Renal pelvis (tissue), 1 donor: ENCODE measurements at regions not wholly inside any gene's neighbourhood (a gene's known extent, or its start where the extent isn't known, plus 50 kb on each side); places are given as distances from the start of the nearest gene placed in this dataset.
A peak's percentile ranks its signal among the peaks of the same experiment; 100 is the strongest.

Experiments
- DNase-seq: peaks from one replicate; pipeline ENCODE4 v3.0.0-alpha.2; 2013

DNA sequence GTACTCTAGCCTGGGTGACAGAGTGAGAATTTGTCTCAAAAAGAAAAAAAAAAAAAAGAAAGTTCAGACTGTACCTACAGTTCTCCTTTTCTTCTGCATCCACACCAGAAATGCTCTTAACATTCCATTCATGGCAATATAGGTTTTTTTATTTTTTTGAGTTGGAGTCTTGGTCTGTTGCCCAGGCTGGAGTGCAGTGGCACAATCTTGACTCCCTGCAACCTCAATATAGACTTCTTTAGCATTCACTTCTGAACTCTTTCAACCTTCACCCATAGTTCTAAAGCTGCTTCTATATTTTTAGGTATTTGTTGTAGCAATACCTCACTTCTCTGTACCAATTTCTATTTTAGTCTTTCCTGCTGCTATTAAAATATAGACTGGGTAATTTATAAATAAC is 1095.7 kb downstream of the FLRT2 start:
- no peak for DNase-seq

DNA sequence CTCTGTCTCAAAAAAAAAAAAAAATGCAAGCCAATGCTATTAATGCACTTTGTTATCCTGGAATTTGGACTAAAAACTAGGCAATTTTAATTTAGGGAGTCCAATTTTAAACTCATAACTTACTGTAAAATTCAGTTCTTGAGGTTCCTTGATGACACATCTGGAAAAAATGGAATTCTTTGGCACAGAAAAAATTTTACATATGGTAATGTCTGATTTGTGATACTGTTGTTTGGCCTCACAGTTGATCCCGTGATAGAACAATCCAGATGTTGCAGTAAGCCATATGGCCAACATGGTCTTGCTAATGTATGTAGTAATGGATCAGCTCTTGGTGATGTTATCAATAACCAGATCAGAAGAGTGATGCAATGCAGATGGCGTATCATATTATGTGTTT is 1089.8 kb downstream of the FLRT2 start:
- no peak for DNase-seq

DNA sequence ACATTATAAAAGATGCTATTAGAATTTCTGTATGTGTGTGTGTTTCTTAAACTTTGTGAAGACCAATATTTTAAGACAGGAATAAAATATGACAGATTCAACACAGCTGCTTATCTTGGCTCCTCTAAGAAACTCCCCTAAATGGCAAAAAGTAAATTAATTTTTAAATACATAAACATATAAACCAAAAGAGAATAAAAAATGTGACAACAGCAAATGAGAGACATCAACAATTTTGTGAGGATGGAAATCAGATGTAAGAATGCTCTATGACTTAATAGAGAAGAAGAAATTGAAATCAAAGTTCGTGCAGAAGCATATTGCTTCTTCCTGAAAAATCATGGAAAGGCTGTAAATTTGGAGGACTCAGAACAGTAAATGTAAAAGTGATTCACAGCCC is 1083.8 kb downstream of the FLRT2 start:
- peak; percentile 77 for DNase-seq

DNA sequence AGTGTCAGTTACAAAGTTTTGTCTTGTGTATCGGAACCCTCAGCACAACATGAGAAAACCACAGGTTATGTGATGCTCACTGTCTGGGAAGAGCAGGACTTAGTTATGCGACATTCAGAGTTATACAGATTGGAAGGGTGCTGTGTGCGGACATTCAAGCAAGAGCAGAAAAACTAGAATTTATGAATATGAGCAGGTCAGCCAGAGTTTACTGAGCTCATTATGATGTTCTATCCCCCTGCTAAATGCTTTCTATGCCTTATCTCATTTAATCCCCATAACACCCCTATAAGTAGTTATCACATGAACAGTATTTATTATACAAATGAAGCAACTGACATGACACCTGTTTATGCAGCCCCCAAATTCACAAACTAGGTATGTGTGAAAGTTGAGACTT is 1083.2 kb downstream of the FLRT2 start:
- DNase-seq = peak; percentile 46

DNA sequence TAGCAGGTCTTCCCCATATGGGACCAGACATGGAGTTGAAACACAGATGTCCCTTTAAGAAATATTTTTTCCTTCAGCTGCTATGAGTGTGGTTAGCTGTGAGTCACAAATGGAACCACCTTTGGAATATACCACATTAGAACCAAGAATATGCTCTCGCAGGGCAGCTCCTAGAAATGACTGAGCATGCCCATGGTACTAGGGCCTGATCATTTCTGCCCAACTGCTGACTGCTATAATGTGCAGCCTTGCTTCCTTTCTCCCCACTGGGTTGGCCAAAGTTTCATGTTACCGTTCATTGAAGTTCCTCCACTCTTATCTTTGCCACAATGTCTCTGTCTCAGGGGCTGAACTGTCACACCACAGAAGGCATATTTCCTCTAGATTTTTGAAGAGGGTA is 1074.6 kb downstream of the FLRT2 start:
- no peak for DNase-seq

DNA sequence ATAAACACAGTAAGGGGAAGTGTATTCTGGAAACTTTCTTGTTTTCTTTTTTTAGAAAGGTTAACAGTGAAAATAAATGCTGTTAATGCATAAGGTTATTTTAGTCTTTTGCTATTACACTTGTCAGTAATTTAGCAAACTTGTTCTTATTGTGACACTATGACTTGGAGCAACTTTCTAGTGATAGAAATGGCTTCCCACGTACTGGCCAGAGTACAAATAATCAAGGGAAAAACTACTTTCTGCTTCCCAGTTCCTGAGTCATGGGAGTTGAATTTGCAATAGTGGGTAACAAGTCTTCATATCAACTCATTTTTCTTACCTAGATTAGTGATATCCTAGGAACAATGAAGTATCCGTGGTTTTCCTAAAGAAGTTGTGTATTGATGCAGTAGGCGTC is 1072.3 kb downstream of the FLRT2 start:
- DNase-seq = no peak

DNA sequence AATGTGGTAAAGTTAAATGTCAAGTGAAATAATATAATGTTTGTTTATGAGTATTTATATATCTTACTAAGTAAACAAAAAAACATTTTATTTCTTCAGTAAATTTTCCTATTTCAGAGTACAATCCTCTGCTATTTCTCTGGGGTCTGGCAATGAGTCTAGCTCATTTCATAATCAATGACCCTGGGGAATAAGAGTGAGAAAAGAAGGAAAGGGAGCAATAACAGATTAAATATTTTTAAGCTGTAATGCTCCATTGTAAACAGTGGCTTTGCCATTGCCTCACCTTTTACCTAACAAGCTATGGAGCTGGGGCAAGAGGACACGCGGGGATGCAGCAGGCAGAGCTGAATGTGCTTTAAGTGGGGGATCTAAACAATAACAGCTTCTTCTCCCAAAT is 1071.9 kb downstream of the FLRT2 start:
- no peak for DNase-seq

DNA sequence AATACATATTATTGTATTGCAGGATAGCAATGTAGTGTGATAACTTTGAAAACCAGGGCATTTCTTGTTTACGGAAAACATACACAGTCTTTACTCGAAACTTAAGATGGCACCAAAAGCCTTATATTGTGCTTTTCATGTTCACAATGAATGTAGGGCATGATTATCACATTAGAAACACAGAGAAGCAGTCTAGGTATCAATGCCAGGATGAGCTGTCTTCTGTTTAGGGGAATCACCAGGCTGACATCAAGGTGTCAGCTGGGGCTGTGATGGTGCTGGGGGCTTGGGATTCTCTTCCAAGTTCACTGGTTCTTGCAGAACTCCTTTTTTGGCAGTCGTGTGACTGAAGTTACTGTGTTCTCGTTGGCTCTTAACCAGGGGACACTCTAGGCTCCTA is 1067.3 kb downstream of the FLRT2 start:
- DNase-seq = no peak

DNA sequence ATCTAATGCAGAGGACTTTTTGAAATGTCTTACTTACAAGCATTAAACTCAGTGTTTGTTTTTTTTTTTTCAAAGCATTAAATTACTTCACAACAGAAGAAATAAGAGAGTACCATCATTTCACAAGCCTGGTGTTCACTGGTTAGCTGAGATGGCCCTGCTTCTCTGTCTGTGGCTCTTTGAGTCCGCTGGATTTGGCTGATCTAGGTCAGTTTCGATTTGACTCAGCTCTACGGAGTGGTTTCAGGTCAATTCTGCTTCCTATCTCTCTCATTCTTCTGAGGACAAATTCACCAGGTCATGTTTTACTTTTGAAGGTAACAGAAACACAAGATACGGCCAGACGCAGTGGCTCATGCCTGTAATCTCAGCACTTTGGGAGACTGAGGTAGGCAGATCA is 1066.1 kb downstream of the FLRT2 start:
- no peak for DNase-seq

DNA sequence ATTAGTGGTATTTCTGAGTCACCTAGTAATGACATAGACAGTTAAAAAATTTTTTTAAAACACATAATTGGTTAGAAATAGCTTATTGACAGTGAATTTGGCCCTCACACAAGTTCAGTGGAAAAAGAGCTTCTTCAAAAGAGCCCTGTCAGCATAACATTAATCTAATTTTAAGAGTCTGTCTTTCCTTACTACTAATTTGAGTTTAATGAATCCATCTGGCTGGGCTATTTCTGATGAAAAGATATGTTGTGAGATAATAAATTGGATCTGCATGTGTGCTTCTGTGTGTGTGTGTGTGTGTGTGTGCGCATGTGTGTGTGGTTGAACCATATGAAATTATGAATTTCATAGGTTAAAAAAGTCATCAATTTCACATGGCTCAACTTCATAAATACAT is 1045.2 kb downstream of the FLRT2 start:
- peak; percentile 20 for DNase-seq

DNA sequence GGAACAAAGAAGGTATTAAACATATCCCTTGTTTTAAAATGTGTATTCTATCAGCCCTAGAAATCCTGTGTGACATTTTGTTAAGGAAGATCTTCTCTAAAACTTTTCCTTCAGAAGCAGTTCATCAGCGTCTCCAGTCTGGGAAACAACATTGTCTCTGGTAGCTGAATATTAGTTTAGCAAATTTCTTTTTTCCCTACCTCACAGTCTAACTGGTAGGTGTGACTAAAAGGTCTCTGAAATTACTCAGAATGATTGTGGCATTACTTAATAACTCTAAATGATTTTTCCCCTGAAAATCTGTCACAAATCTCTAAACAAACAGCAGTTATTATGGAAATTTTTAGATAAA is 1044.8 kb downstream of the FLRT2 start:
- DNase-seq = no peak

DNA sequence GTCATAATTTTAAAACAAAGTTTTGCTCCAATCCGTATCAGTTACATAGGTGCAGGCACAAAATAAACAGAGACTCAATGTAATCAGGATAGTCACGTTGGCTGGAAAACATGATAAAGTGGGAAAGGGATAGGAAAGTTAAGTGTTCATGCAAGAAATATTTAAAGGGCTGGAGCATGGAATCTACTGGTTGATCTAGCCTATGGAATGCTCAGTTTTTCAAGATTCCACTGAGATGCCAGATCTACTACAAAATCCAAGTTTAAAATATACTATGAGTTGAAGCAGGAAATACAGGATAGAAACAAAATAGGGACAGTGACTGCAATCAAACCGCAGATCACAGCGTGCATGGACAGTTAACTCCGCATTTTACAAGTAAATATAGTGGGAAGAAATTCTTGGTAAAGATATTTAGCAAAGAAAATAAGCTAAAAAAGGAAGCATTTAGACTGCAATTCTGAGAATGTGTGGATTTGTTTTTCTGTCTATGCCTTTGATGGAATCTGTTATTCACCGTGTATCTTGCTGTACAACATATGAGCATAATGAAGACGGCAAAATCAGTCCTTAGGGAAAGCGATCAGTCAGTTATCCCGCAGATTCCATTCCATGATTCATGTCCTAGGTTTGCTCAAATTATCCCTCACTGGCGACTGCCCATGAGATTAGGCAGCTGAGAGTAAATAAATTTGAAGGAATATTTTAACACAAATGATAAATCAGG is 1044.3 kb downstream of the FLRT2 start:
- no peak for DNase-seq

DNA sequence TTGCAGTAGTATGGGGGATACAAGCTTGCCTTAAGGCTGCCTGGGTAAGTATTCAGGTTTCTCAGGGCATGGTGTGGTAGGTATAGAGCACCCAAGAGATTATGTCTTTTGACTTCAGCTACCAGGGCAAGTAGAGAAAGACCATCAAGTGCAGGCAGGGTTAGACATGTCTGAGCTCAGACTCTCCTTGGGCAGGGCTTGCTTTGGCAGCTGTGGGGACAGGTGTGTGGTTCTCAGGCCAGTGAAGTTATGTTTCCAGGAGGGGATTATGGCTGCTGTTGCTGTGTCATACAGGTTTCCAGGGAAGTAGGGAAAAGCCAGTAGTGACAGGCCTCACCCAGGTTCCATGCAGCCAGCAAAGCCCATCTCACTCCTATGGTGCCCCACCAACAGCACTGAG is 1040.4 kb downstream of the FLRT2 start:
- no peak for DNase-seq

DNA sequence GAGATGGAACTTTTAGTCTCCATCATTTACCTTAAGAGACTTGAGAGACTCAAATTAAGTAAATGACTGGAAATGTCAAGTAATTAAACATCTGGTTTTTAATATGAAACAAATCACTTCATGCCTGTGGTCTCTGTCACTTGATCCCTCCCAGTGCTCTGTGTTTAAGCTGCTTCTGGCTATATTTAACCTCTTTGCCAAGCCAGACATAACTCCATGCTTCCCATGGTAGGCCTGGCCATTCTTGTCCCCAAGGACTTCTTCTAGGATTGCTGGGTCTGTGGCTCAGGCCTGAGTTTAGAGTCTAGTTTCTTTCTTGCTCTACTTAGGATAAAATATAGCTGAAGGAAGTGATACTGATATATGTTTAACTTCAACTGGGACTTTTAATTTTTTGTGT is 1013.6 kb downstream of the FLRT2 start:
- DNase-seq = no peak

DNA sequence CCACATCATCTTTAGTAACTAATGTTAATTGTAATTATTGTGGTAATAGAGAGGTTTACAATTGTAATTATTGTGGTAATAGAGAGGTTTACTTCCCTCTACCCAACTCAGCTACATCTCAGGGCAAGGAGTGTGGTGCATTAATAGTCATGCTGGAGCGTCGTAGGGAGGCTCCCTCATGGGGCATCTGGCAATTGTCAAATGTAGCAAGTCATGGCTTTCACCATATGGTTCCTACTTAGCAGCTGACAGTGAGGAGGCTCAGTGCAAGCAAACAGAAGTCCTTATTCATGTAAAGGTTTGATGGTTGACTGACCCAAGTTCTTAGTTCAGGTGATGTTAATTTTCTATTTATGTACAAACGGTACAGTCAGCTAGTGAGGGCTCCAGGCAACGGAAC is 1012.0 kb downstream of the FLRT2 start:
- DNase-seq = no peak

DNA sequence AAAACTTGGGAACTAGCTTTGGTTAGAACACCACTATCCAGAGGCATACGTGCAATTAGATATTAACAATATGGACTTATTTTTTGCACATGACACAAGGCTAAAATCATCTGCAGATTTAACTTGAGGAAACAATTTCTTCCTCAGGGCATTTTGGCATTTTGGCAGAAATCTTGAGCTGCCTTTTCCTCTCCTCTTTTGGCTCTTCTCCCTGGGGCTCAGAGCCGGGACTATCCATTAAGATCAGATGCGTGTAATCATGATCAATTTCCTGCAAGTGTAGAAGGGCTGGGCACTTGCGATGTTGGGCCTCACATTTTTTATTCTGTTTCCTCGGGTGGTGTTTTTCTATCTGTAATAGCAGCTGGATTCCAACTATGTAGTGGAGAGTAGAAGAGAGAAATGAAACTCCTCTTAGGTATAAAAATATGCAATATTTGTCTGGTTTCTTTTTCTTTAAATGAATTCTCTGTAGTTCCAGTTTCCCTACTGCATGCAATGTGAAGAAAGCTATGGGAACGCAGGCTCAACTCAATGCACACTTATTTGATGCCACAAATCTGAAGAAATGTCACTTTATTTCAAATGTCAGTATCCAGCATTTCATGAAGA is 1010.8 kb downstream of the FLRT2 start:
- no peak for DNase-seq

DNA sequence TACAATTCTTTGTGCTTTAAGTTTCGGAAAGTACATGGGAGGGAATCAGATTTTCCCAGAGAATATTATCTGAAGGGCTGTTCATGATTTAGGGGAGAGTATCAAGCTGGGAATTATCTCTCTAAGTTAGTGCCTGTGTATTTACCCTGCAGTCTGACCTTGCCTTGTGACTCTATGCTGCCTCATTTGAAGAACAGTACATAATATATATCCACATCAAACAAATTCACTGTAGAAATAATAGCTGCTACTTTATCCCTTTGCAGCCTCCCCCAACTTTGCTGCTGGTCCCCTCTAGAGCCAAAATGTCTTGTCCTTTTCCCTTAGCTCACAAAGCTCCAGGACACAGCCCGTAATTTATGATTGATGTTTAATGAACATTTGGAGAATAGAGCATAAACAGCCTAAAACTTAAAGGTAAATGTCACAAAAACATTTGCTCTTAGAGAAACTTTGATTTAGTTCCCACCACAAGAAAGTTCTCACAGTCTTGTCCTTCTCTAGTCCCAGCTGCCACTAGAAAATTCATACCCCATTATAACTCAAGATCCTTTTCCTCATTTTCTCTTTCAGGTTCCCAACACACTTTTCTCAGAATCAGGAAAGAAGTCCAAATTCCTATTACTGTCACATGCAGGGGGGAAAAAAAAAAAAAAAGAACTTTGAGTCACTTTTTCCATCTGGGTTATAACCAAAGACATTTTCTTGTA is 1009.6 kb downstream of the FLRT2 start:
- peak; percentile 80 for DNase-seq

DNA sequence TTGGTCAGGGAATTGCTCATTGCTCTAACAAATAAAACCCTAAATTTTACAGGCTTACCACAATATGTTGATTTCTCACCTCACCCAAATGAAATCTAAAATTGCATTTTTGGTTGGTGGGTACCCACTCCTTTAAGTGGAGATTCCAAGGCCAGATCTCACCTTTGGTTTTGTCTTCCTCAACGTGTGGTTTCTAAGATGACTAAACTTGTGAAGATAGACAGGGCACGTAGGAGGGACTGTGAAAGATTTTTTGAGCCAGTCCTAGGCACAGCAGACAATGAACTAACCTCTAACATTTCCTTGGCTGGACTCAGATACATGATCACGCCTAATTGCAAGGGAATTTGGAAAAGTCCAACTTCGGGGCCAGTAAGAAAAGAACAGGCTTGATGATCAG is 1003.9 kb downstream of the FLRT2 start:
- no peak for DNase-seq

DNA sequence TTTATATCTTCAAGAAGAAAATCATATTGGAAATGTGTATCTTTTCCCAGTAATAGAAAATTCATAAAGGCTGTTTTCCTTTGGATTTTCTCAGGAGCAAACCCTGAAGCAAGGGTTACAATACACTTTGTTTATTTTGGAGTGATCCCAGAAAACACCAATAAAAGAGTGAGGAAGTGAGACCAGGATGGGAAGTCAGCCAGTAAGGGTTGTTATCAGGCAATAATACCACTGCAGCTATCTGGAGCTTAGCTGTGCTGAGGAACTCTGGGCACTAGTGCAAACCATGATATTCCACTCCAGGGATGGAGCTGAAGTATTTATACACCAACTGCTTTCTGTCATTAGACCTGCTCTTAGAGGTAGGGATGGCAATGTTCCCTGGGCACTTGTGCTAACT is 1002.3 kb downstream of the FLRT2 start:
- DNase-seq = no peak

DNA sequence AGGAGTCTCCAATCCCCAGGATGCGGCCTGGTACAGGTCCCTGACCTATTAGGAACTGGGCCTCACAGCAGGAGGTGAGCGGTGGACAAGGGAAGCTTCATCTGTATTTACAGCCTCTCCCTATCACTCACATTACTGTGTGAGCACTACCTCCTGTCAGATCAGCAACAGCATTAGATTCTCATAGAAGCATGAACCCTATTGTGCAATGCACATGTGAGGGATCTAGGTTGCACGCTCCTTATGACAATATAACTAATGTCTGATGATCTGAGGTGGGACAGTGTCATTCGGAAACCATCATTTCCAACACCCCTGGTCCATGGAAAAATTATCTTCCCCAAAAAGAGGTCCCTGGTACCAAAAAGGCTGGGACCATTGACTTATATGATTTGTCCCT is 1000.5 kb downstream of the FLRT2 start:
- no peak for DNase-seq

DNA sequence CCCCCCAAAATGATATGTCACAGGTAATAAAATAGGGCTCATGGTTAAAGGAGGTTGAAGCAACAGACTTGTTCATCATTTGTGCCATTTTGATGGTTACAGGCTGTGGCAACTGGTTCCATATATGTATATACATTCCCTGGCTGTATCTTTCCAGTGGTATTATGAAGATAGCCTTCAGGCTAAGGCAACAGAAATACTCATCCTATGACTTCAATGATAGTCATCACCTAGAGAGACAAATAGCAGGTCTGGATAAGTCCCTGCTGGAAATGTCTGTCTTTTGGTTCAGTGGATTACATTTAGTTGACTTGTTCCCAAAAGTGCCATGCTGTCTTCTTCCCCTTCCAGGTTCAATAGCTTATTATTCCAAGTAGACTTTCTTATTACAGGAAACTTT is 997.4 kb downstream of the FLRT2 start:
- no peak for DNase-seq

DNA sequence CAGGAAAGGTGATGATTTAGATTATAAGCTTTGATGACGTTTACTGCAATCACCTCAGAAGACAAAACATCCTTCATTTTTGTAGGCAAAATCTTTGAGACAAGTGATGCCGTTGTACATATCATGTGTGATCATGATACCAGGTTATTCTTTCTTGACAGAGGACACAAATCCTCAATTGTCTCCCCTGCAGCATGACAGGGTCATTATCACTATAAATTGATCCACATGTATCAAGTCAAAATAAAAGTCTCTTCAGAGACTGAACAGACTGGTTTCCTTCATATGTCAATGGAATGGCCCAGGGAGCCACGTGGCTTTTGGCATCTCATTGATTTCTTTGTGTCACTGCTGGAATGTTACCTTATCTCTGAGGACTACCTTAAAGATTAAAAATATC is 995.7 kb downstream of the FLRT2 start:
- no peak for DNase-seq

DNA sequence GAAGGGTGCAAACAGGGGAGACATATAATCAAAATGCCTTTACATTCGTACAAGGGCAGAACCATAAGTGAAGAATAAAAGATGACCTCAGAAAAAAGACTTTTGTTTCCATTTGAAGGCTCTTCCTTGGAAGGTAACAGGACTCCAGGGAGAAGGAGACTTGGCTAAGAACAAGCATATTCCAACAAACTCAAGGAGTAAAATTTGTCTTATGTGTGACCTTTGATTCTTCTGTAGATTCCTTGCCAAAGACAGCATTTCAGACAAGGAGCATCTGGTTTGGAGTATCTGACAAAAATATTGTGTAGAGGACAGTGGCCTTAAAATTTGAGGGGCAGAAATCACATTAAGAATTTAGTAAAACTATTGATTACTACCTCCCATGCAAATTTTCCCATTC is 991.9 kb downstream of the FLRT2 start:
- no peak for DNase-seq
